GM13977 (cell line): ENCODE measurements at regions not wholly inside any gene's neighbourhood (a gene's known extent, or its start where the extent isn't known, plus 50 kb on each side); places are given as distances from the start of the nearest gene placed in this dataset.

Experiments used
- DNase-seq: peaks from one replicate; pipeline ENCODE4 v3.0.0; 2012; ENCODE audit warnings: low spot score
- in situ Hi-C: fragments of 300-500 bp; cut with MboI; formaldehyde crosslinking; loops from one replicate; pipeline ENCODE4 v1.12.0; 2022; ENCODE audit warnings: low sequenced_read_pairs, low pct_unique_long_range_greater_than_20kb, mixed read lengths, inconsistent platforms; ENCODE audit not compliant: unreplicated experiment
- TF ChIP-seq, protein P1 (sequence below): IDR thresholded peaks from 2 replicates; pipeline ENCODE4 v1.5.1; 2012; ENCODE audit warnings: mild to moderate bottlenecking, control low read depth; ENCODE audit not compliant: insufficient read depth; ENCODE audit errors: extremely low read depth, missing control alignments

DNA sequence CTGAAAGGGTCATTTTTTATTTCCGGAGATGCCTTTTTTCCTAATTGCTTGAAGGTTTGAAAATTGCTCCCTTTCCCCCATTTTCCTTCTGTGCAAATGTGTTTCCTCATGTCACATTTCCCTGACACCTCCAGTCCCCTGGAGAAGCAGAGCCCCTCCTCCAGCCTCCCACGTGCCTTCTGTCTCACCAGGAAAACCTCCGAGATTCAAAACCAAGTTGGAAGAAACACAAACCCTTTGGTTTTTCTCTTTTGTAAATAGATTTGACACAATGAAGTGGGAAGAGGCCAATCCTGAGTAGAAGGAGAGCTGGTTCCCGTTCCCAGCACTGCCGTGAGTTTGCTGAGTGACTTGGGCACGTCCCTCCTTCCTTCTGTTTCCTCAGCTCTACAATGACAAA lies 125.4 kb upstream of the MYCN start:
- TF ChIP-seq, protein P1, sequence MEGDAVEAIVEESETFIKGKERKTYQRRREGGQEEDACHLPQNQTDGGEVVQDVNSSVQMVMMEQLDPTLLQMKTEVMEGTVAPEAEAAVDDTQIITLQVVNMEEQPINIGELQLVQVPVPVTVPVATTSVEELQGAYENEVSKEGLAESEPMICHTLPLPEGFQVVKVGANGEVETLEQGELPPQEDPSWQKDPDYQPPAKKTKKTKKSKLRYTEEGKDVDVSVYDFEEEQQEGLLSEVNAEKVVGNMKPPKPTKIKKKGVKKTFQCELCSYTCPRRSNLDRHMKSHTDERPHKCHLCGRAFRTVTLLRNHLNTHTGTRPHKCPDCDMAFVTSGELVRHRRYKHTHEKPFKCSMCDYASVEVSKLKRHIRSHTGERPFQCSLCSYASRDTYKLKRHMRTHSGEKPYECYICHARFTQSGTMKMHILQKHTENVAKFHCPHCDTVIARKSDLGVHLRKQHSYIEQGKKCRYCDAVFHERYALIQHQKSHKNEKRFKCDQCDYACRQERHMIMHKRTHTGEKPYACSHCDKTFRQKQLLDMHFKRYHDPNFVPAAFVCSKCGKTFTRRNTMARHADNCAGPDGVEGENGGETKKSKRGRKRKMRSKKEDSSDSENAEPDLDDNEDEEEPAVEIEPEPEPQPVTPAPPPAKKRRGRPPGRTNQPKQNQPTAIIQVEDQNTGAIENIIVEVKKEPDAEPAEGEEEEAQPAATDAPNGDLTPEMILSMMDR: no peak
- no peak for DNase-seq

DNA sequence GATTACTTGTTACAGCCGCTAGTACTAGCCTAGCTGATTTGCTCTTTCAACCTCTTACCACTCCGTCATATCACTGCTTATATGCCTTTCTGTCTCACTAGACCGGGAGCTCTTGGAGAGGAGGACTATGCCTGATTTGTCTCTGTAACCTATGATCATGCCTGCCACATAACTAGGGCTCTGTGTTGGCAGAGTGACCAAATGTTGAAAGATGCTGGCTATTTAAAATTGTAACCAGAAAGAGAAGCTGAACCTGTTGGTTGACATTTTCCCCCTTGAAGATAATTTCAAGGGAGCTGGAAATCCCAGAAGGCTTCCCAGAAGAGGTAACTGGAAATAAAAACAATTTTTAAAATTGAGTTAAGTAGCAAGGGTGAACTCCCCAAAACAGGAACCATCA lies 124.1 kb upstream of the MYCN start:
- in situ Hi-C loops: no loop called here
- no peak for DNase-seq

More for the DNA sequence above, 125.4 kb upstream of the MYCN start:
- in situ Hi-C loops: no loop called here

DNA sequence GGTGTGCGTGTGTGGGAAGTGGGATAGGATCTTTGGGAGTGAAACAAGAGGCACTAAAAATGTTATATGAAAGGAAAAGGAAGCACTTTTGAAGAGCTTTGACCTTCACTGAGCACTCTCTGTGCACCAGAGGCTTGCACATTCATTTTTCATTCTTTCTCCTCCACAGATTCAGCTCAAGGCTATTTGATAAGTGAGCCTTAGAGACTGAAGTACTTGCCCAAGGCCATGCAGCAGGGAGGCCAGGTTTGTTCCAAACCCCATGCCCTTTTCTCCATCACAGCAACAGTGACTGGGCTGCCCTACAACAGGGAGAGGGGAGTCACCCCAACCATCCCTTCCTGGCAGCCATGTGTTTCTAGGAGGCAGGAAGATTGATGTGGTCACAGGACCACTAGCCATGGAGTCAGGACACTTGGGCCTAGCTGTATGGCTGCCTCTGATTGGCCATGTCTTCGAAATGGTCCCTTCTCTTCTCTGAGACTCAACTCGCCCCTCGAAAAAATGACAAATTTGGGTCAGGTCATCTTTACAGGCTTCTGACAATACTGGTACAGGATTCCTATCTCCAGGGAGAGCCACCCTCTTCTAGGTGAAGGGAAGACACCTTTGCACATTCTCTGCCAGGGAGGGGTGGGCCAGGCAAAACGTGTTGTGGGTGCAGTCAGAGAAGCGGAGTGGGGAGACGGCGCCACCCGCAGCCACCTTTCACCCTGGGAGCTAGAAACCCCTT lies 123.5 kb upstream of the MYCN start:
- in situ Hi-C loops: no loop called here
- TF ChIP-seq, protein P1: no peak
- no peak for DNase-seq

More for the DNA sequence above, 124.1 kb upstream of the MYCN start:
- TF ChIP-seq, protein P1: no peak

DNA sequence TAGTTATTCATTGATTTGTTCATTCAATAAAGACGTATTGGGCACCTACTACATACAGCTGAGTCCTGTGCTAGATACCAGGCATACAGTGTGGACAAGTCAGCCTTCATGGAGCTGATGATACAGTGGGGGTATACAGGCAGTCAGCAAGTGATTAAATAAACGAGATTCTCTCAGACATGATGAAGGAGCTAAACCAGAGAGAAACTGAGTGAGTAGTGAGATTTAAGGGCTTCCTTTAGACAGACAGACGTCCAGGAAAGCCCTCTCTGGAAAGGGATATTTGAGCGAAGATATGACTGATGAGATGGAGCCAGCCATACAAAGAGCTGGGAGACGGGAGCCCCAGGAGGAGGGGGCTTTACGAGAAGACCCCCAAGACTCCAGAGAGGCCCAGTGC lies 122.6 kb upstream of the MYCN start:
- TF ChIP-seq, protein P1: no peak
- in situ Hi-C loops: no loop called here
- no peak for DNase-seq

DNA sequence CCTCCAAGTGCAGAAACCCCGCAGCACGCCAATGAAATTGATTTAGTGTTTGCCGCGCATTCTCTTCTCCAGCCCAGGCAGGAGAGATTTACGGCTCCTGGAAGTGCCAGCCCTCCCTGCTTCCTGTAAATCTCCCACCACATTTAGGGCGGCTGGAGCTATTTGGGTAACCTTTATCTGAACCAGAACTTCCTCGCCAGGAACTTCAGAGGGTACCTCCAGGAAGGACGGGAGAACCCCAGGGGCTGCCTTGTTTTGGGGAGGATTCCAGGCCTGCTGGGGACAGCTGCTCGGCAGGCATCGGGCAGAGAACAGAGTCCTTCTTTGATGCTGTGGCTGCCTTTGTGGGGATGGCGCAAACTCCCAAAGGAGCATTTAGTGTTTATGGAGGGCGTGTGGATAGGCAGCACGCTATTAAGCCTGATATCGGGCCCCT lies 122.0 kb upstream of the MYCN start:
- no peak for DNase-seq
- in situ Hi-C loops: no loop called here

DNA sequence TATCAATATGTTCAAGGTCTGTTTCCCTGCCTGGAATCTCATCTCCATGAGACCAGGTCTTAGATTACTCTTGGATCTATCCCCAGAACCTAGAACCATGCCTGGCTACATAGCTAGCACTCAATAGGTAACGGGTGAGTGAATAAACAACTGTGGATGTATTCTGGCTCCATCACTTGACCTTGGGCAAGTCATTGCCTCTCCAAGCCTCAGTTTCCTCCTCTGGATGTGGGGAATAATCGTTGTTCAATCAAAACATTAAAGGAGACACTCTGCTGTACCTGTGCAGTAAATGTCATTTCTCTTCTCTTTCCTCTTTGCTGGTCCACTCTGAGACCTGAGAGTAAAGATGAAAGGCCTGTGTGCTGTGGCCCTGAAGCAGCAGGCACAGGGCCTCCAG lies 121.5 kb upstream of the MYCN start:
- in situ Hi-C loops: no loop called here
- TF ChIP-seq, protein P1: no peak
- DNase-seq: no peak

More for the DNA sequence above, 122.0 kb upstream of the MYCN start:
- TF ChIP-seq, protein P1: no peak
